ENCODE measurements at regions not wholly inside any gene's neighbourhood (a gene's known extent, or its start where the extent isn't known, plus 50 kb on each side); places are given as distances from the start of the nearest gene placed in this dataset.

GRCh38 chr15:36362509-36362915 lies 216.9 kb upstream of the CDIN1 start:
- Histone ChIP-seq H3K4me1 (ENCODE audit: control insufficient read depth, insufficient read depth, low read length) (peaks cover 12% of the 10 kb centered on the region), H3K9me1 (ENCODE audit: insufficient read depth, low read length) (peaks cover 15% of the 10 kb centered on the region), H2BK15ac (ENCODE audit: low read depth, low read length) (peak overlapping the region; percentile 100; the same call in 2 of the 3 replicates), H3K9me3 (ENCODE audit: control insufficient read depth, insufficient read depth, low read length) (no peaks in the 10 kb centered on the region), H3K4me3 (ENCODE audit: insufficient read depth, low read depth, low read length) (no peak overlapping the region), H4K20me1 (ENCODE audit: insufficient read depth, low read length) (no peaks in the 10 kb centered on the region), H2BK120ac (ENCODE audit: low read depth, low read length) (peak overlapping the region; percentile 97), H3K23ac (ENCODE audit: low read depth, low read length) (peak overlapping the region; percentile 89), H3K4me2 (ENCODE audit: low read depth, low read length) (no peak overlapping the region; the same call in 1 of the 2 replicates), H4K5ac (ENCODE audit: low read depth, low read length) (peak overlapping the region; percentile 28; the same call in 1 of the 2 replicates), H3K9ac (ENCODE audit: low read depth, low read length) (no peak overlapping the region), H3K18ac (ENCODE audit: low read depth, low read length) (peak overlapping the region; percentile 59; the same call in 1 of the 2 replicates), H3K14ac (replicated peaks; ENCODE audit: low read depth, low read length) (peak overlapping the region; percentile 91), H2BK5ac (ENCODE audit: low read depth, low read length, poor library complexity, severe bottlenecking) (peak overlapping the region; percentile 93), H3K36me3 (ENCODE audit: control insufficient read depth, insufficient read depth, low read length) (no peaks in the 10 kb centered on the region), H2AK5ac (ENCODE audit: low read depth, low read length) (peak overlapping the region; percentile 97), H2AFZ (replicated peaks; ENCODE audit: low read length, poor library complexity) (peak overlapping the region; percentile 73), H3K4ac (ENCODE audit: low read depth, low read length) (peak overlapping the region; percentile 97), H3K27ac (ENCODE audit: insufficient read depth, low read length) (peak overlapping the region; percentile 7; the same call in 1 of the 2 replicates), H3K27me3 (ENCODE audit: control insufficient read depth, insufficient read depth, low read length) (no peaks in the 10 kb centered on the region), H3K79me1 (ENCODE audit: low read depth in 1 of 2, low read length in 2 of 2) (no peaks in the 10 kb centered on the region; a peak in 1 of 4 replicates), H4K8ac (ENCODE audit: low read depth in 2 of 2, low read length in 2 of 2) (peak overlapping the region; percentile 82 to 95), H2AK9ac (replicated peaks; ENCODE audit: low read depth, low read length, poor library complexity) (peak overlapping the region; percentile 70), H4K91ac (ENCODE audit: insufficient read depth, low read depth, low read length) (peak overlapping the region; percentile 95), H3K56ac (ENCODE audit: extremely low read depth, insufficient read depth, low read length) (peak overlapping the region; percentile 69), H2BK20ac (ENCODE audit: low read depth, low read length) (peak overlapping the region; percentile 99)
- TF ChIP-seq MAFK (IDR thresholded peaks at IDR 0.05; ENCODE audit: low read depth, low read length) (no peak), CTCF (conservative IDR thresholded peaks at IDR 0.05; ENCODE audit: low read depth, low read length) (no peak), USF2 (IDR thresholded peaks at IDR 0.05; ENCODE audit: low read depth, low read length) (no peak), CEBPB (IDR thresholded peaks at IDR 0.05; ENCODE audit: low read depth, low read length) (no peak), CHD1 (IDR thresholded peaks at IDR 0.05; ENCODE audit: low read depth, low read length) (no peak), MAZ (IDR thresholded peaks at IDR 0.05; ENCODE audit: borderline replicate concordance, low read depth, low read length) (no peak), RFX5 (IDR thresholded peaks at IDR 0.05; ENCODE audit: low read depth, low read length) (no peak), RAD21 (IDR thresholded peaks at IDR 0.05; ENCODE audit: low read length) (no peak), FOS (IDR thresholded peaks at IDR 0.05; ENCODE audit: low read depth, low read length) (no peak), BHLHE40 (IDR thresholded peaks at IDR 0.05; ENCODE audit: low read depth, low read length) (no peak), NFE2L2 (IDR thresholded peaks at IDR 0.05; ENCODE audit: low read depth, low read length) (no peak), MXI1 (IDR thresholded peaks at IDR 0.05; ENCODE audit: borderline replicate concordance, low read depth, low read length) (no peak), ELK1 (IDR thresholded peaks at IDR 0.05; ENCODE audit: borderline replicate concordance, low read depth, low read length) (no peak), POLR2A (IDR thresholded peaks at IDR 0.05; ENCODE audit: low read depth, low read length) (no peak), RCOR1 (IDR thresholded peaks at IDR 0.05; ENCODE audit: insufficient replicate concordance, low read length) (no peak)
- no TSS peak for BruUV-seq (replicated peaks)
- DNase-seq (peak; percentile 24), ATAC-seq (ENCODE audit: low read depth) (no peak; the same call in 1 of the 2 replicates)
- dilution Hi-C loops (cut with HindIII; ENCODE audit: low sequenced_read_pairs, unreplicated experiment) = no loop called here
- WGBS, 2 experiments (ENCODE audit: extremely low coverage in 2 of 2, insufficient read length in 1 of 2) = no CpG with 5 or more reads among the region's 7 CpGs
- intact Hi-C loops (cut with micrococcal nuclease) = no loop called here
- in situ Hi-C loops (cut with MboI; ENCODE audit: low sequenced_read_pairs) = no loop called here
- ChIA-PET POLR2A (ENCODE audit: unreplicated experiment) (no interaction called here), CTCF (no interaction called here)

All from IMR-90 (cell line).